T-helper 2 cell (primary cell): ENCODE measurements at regions not wholly inside any gene's neighbourhood (a gene's known extent, or its start where the extent isn't known, plus 50 kb on each side); places are given as distances from the start of the nearest gene placed in this dataset.
"Not testable (repeated sequence)": the region's sequence is repeated elsewhere in the genome, so short reads cannot be mapped to it uniquely, and the experiment has no call there.

ENCODE experiments used
- DNase-seq, 5 experiments: peaks; one replicate each; pipeline versions ENCODE4 v3.0.0 to v3.0.0-alpha.2; 2012 to 2022

DNA sequence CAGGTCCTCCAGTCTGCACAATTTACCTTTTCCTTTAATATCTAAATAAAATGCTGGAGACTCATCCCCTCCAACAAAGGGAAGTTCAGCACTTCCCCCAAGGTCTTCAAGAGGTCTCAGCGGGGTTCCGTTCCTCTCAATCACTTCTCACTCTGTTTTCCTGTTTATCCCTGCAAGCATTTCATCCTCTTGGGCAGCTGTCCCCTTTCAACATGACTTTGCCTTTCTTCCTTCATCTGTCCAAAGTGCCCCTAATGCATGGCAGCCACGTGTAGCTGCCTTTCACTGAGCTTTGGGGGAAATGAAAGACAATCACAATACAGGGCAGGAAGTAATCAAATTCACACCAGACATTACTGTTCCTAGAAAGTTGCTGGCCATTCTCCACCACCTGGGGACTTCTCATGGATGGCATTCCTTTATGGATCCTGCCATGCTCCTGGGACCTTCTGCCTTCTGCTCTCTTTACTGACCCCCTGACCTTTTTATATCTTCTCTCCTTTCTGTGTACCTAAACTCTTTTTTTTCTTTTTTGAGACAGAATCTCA lies 79.7 kb upstream of the USP9X start:
- no peak for DNase-seq

GRCh38 chrX:41009850-41010846 lies 75.1 kb upstream of the USP9X start:
- DNase-seq, result peak in 3 of 5 experiments; percentile 7 to 78 (median 24)

DNA sequence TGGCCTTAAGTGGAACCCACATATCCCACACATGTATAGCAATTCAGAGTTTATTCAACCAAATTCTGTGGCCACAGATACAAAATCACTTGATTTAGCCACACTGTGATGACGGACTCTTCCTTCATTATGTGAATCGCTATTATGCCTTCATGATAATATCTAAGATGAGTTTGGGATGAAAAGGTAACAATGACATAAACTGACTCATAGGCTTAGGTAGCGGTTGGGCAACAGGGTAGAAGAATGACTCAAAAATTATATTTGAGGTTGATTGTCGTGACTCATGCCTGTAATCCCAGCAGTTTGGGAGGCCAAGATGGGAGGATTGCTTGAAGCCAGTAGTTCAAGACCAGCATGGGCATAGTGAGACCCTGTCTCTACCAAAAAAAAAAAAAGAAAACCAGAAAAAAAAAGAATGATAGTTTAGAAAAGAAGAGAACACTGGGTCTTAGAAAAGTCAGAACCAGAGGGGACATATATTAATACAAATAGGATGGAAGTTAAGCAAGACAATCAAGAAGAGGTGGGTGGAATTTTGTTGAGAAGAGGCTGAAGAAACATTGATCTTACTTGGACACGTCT lies 70.4 kb upstream of the USP9X start:
- peak in 1 of 5 experiments; percentile 61 for DNase-seq

DNA sequence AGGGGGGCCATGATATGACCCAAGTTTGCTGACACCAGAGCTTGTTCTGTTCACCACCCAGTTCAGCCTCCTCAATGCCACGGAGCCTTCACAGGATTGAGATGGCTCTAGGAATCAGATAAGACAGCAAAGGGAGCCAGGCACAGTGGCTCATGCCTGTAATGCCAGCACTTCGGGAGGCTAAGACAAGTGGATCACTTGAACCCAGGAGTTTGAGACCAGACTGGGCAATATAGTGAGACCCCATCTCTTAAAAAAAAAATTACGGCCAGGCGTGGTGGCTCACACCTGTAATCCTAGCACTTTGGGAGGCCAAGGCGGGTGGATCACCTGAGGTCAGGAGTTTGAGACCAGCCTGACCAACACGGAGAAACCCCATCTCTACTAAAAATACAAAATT lies 67.5 kb upstream of the USP9X start:
- DNase-seq, result not testable (repeated sequence)

DNA sequence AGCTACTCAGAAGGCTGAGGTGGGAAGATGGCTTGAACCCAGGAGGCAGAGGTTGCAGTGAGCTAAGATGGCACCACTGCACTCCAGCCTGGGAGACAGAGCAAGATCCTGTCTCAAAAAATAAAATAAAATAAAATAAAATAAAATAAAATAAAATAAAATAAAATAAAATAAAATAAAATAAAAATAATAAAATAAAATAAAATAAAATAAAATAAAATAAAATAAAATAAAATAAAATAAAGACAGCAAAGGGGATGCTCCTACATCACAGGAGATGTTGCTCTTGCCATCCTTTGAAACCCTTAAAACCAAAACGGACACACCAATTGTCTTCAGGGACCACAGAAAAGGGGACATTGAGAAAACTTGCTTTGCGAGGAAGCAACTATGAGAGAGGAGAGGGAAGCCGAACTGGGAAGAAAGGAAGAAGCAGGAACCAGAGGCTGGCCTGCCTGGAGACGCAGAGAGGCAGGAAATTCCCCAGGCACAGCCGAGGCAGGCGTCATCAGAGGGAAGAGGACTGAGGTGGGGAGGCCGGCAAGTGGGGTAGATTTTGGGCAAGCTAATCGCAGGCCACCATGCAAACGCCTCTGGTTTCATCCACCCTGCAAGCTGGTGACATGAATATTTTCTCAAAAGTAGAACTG lies 66.7 kb upstream of the USP9X start:
- DNase-seq, result not testable (repeated sequence)

DNA sequence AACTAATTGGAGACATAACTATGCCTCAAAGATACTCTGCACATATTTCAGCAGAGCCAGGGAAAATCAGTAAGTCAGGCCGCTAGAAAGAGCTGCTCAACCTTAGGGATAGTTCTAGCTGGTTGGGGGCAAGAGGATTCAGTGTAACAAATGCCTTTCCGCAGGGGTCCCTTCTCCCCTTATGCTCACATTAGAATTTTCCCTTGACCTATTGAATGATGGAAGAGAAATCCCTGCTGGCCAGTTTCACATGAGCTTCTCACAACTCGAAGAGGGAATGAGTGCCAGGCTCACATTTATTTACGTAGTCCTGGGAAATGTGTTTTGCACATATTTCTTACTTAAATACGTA lies 66.2 kb upstream of the USP9X start:
- no peak for DNase-seq

GRCh38 chrX:41022566-41022965 lies 62.7 kb upstream of the USP9X start:
- DNase-seq, result no peak

GRCh38 chrX:41023098-41023497 lies 62.1 kb upstream of the USP9X start:
- DNase-seq, result no peak

DNA sequence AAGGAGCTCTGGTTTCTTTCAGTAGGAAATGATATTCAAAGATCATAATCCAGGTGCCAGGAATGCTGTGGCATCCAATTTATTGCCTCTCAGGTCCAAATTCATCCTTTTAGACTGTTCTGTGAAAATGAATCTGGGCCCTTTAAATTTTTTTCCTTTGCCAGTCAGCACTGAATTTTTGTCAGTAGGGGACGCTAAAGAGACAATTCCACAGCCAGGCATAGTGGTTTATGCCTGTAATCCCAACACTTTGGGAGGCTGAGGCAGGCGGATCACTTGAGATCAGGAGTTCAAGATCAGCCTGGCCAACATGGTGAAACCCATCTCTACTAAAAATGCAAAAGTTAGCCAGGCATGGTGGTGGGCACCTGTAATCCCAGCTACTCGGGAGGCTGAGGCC lies 60.9 kb upstream of the USP9X start:
- not testable (repeated sequence) for DNase-seq

DNA sequence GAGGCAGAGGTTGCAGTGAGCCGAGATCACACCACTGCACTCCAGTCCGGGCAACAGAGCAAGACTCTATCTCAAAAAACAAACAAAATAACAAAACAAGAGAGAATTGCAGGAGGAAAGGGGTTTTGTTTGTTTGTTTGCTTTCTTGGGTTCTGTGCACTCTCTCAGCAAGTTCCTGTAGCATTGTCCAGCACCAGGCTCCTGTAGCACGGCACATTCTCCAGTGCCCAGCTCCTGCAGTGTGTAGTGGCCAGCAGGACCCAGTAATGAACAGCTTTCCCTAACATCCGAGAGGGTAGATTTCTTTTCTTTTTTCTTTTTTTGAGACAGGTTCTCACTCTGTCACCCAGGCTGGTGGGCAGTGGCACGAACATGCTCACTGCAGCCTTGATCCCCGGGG lies 60.5 kb upstream of the USP9X start:
- no peak for DNase-seq

GRCh38 chrX:41025926-41026701 lies 59.1 kb upstream of the USP9X start:
- DNase-seq, result no peak

GRCh38 chrX:41026702-41027078 lies 58.6 kb upstream of the USP9X start:
- DNase-seq, result no peak

- no peak for DNase-seq
Measured at GRCh38 chrX:41029332-41029731, 55.9 kb upstream of the USP9X start.

GRCh38 chrX:41031256-41031967 lies 53.8 kb upstream of the USP9X start:
- no peak for DNase-seq

GRCh38 chrX:41033299-41033698 lies 51.9 kb upstream of the USP9X start:
- DNase-seq, result peak in 1 of 5 experiments; percentile 30

DNA sequence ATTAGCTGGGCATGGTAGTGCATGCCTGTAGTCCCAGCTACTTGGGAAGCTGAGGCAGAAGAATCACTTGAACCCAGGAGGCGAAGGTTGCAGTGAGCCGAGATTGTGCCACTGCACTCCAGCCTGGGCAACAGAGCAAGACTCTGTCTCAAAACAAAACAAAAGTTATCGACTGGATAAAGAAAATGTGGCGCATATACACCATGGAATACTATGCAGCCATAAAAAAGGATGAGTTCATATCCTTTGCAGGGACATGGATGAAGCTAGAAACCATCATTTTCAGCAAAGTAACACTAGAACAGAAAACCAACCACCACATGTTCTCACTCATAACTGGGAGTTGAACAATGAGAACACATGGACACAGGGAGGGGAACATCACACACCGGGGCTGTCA lies 50.3 kb upstream of the USP9X start:
- not testable (repeated sequence) for DNase-seq
